GM23338 (cell line): ENCODE measurements at regions not wholly inside any gene's neighbourhood (a gene's known extent, or its start where the extent isn't known, plus 50 kb on each side); places are given as distances from the start of the nearest gene placed in this dataset.

Source experiments
- ATAC-seq: fragments of 200-7000 bp; cut with Tn5 transposase; 3 replicates; pipeline ENCODE4 v1.9.1; 2020
- DNase-seq: peaks from one replicate; pipeline ENCODE4 v3.0.0-alpha.2; 2015; ENCODE audit warnings: low spot score
- H2AFZ ChIP-seq: fragments of 200-600 bp; sonication (generic); 2 replicates; pipeline ENCODE4 v1.8.0; 2016; ENCODE audit warnings: antibody characterized with exemption, mild to moderate bottlenecking, moderate library complexity
- H3F3A ChIP-seq: fragments of 200-600 bp; sonication (generic); replicated peaks from 2 replicates; pipeline ENCODE4 v1.8.0; 2017; ENCODE audit warnings: antibody characterized with exemption, mixed run types, low read depth
- H3K27ac ChIP-seq: fragments of 200-600 bp; sonication (generic); 2 replicates; pipeline ENCODE4 v1.6.1; 2016; ENCODE audit warnings: low read depth
- H3K27me3 ChIP-seq: fragments of 200-600 bp; sonication (generic); 2 replicates; pipeline ENCODE4 v1.8.0; 2016; ENCODE audit warnings: mild to moderate bottlenecking, mixed run types, moderate library complexity; ENCODE audit not compliant: insufficient read depth
- H3K36me3 ChIP-seq: fragments of 200-600 bp; sonication (generic); 2 replicates; pipeline ENCODE4 v1.8.0; 2016; ENCODE audit warnings: mild to moderate bottlenecking; ENCODE audit not compliant: insufficient read depth
- H3K4me1 ChIP-seq: fragments of 200-600 bp; sonication (generic); 2 replicates; pipeline ENCODE4 v1.8.0; 2016; ENCODE audit warnings: mild to moderate bottlenecking, moderate library complexity; ENCODE audit not compliant: insufficient read depth
- H3K4me2 ChIP-seq: fragments of 200-600 bp; sonication (generic); 2 replicates; pipeline ENCODE4 v1.7.1; 2017; ENCODE audit warnings: mixed run types
- H3K4me3 ChIP-seq: fragments of 200-600 bp; sonication (generic); 2 replicates; pipeline ENCODE4 v1.6.1; 2016; ENCODE audit warnings: mixed run types
- H3K79me2 ChIP-seq: fragments of 200-600 bp; sonication (generic); replicated peaks from 2 replicates; pipeline ENCODE4 v1.8.0; 2017; ENCODE audit warnings: mild to moderate bottlenecking; ENCODE audit not compliant: insufficient read depth
- H3K9me2 ChIP-seq: fragments of 200-600 bp; sonication (generic); 2 replicates; pipeline ENCODE4 v1.8.0; 2017; ENCODE audit not compliant: insufficient read depth
- H4K20me1 ChIP-seq: fragments of 200-600 bp; sonication (generic); replicated peaks from 2 replicates; pipeline ENCODE4 v1.8.0; 2017; ENCODE audit warnings: mild to moderate bottlenecking; ENCODE audit not compliant: insufficient read depth
- H3K27ac Mint-ChIP-seq: 2 replicates; pipeline ENCODE4 v1.8.0; 2020; ENCODE audit warnings: inconsistent platforms, mild to moderate bottlenecking, moderate library complexity, mixed read lengths
- H3K27me3 Mint-ChIP-seq: 3 replicates; pipeline ENCODE4 v1.8.0; 2022; ENCODE audit warnings: low read depth, mild to moderate bottlenecking, moderate library complexity, mixed read lengths, inconsistent platforms; ENCODE audit not compliant: insufficient read depth, poor library complexity
- H3K36me3 Mint-ChIP-seq: 3 replicates; pipeline ENCODE4 v1.8.0; 2021; ENCODE audit warnings: low read depth, mild to moderate bottlenecking, inconsistent platforms, moderate library complexity, mixed read lengths
- H3K4me1 Mint-ChIP-seq: 3 replicates; pipeline ENCODE4 v1.8.0; 2020; ENCODE audit warnings: mild to moderate bottlenecking, inconsistent platforms, mixed read lengths
- H3K4me3 Mint-ChIP-seq: 3 replicates; pipeline ENCODE4 v1.8.0; 2021; ENCODE audit warnings: moderate library complexity, mild to moderate bottlenecking, inconsistent platforms, mixed read lengths
- H3K9me3 Mint-ChIP-seq: 3 replicates; pipeline ENCODE4 v1.8.0; 2020; ENCODE audit warnings: moderate library complexity, mild to moderate bottlenecking, inconsistent platforms, mixed read lengths
- CTCF ChIP-seq, 2 experiments: fragments of 200-600 bp in 1 of 2; sonication (generic) in 1 of 2; conservative IDR thresholded peaks; 2 replicates each; pipeline versions ENCODE4 v1.5.1 to v1.6.1; 2016 to 2017; ENCODE audit warnings: antibody characterized with exemption in 2 of 2, low read depth in 2 of 2, mild to moderate bottlenecking in 2 of 2, moderate library complexity in 1 of 2
- ETS1 ChIP-seq: IDR thresholded peaks from 2 replicates; pipeline ENCODE4 v1.6.1; 2016; ENCODE audit warnings: antibody characterized with exemption
- REST ChIP-seq: IDR thresholded peaks from one replicate; pipeline ENCODE4 v1.6.1; 2018; ENCODE audit warnings: antibody characterized with exemption; ENCODE audit not compliant: unreplicated experiment
- STAT1 ChIP-seq: IDR thresholded peaks from one replicate; pipeline ENCODE4 v1.6.1; 2016; ENCODE audit warnings: antibody characterized with exemption; ENCODE audit not compliant: unreplicated experiment
- ZNF462 ChIP-seq: fragments of 250-450 bp; sonication (Bioruptor Pico); IDR thresholded peaks from 2 replicates; pipeline ENCODE4 v1.5.0; 2020; ENCODE audit warnings: mild to moderate bottlenecking, moderate library complexity

GRCh38 chr4:187027272-187027671 is 303.6 kb upstream of the FAT1 start:
- no peak for TF ChIP-seq REST
- TF ChIP-seq CTCF (conservative IDR thresholded peaks at IDR 0.05; ENCODE audit: low read depth in 2 of 2): no peak
- TF ChIP-seq ETS1: no peak
- TF ChIP-seq STAT1: no peak
- no peak for TF ChIP-seq ZNF462
- Histone ChIP-seq H3K4me3 (no peak overlapping the region), H4K20me1 (no peaks in the 10 kb centered on the region), H3K4me1 (no peaks in the 10 kb centered on the region), H3K9me2 (0 out of 2 replicates have a peak, but pooled peaks cover 3% of the 10 kb centered on the region), H2AFZ (no peak overlapping the region), H3F3A (no peaks in the 10 kb centered on the region), H3K27ac (no peak overlapping the region), H3K4me2 (no peak overlapping the region), H3K27me3 (no peaks in the 10 kb centered on the region), H3K36me3 (no peaks in the 10 kb centered on the region), H3K79me2 (no peaks in the 10 kb centered on the region)
- H3K27ac Mint-ChIP-seq: no peak overlapping the region
- H3K27me3 Mint-ChIP-seq: no peaks in the 10 kb centered on the region
- H3K4me1 Mint-ChIP-seq: peaks cover 7% of the 10 kb centered on the region; the same call in 2 of the 3 replicates
- H3K9me3 Mint-ChIP-seq: peaks cover 10% of the 10 kb centered on the region; the same call in 2 of the 3 replicates
- H3K36me3 Mint-ChIP-seq: peaks cover 3% of the 10 kb centered on the region; the same call in 2 of the 3 replicates
- ATAC-seq (no peak), DNase-seq (no peak)
- H3K4me3 Mint-ChIP-seq: no peak overlapping the region
